BLaER1 (cell line): ENCODE measurements at regions not wholly inside any gene's neighbourhood (a gene's known extent, or its start where the extent isn't known, plus 50 kb on each side); places are given as distances from the start of the nearest gene placed in this dataset.
A peak's percentile ranks its signal among the peaks of the same experiment; 100 is the strongest.

Experiments used
- H3K27ac ChIP-seq: shearing (Covaris generic); formaldehyde crosslinking; 2 replicates; pipeline ENCODE4 v1.8.1; 2022
- H3K27me3 ChIP-seq: shearing (Covaris generic); formaldehyde crosslinking; 2 replicates; pipeline ENCODE4 v1.8.1; 2022
- H3K36me3 ChIP-seq: shearing (Covaris generic); formaldehyde crosslinking; 2 replicates; pipeline ENCODE4 v1.8.1; 2022
- H3K4me1 ChIP-seq: shearing (Covaris generic); formaldehyde crosslinking; 2 replicates; pipeline ENCODE4 v1.8.1; 2022
- H3K4me2 ChIP-seq: shearing (Covaris generic); formaldehyde crosslinking; 2 replicates; pipeline ENCODE4 v1.8.1; 2022
- H3K4me3 ChIP-seq: shearing (Covaris generic); formaldehyde crosslinking; 2 replicates; pipeline ENCODE4 v1.8.1; 2022
- H3K9ac ChIP-seq: shearing (Covaris generic); formaldehyde crosslinking; 2 replicates; pipeline ENCODE4 v1.8.1; 2022
- H3K9me3 ChIP-seq: shearing (Covaris generic); formaldehyde crosslinking; 2 replicates; pipeline ENCODE4 v1.8.1; 2022
- H4K20me1 ChIP-seq: shearing (Covaris generic); formaldehyde crosslinking; 2 replicates; pipeline ENCODE4 v1.8.1; 2022
- Cebpa-rat ChIP-seq: shearing (Covaris generic); IDR thresholded peaks from 2 replicates; pipeline ENCODE4 v1.8.1; 2022

GRCh38 chrX:145524931-145525330 lies 277.6 kb downstream of the SPANXN1 start:
- Histone ChIP-seq H4K20me1 (no peaks in the 10 kb centered on the region), H3K4me3 (no peak overlapping the region), H3K27me3 (peaks cover 64% of the 10 kb centered on the region), H3K36me3 (no peaks in the 10 kb centered on the region), H3K4me1 (no peaks in the 10 kb centered on the region), H3K9me3 (0 out of 2 replicates have a peak, but pooled peaks cover 6% of the 10 kb centered on the region), H3K4me2 (no peak overlapping the region), H3K9ac (no peak overlapping the region), H3K27ac (no peak overlapping the region)
- no peak for TF ChIP-seq Cebpa-rat

DNA sequence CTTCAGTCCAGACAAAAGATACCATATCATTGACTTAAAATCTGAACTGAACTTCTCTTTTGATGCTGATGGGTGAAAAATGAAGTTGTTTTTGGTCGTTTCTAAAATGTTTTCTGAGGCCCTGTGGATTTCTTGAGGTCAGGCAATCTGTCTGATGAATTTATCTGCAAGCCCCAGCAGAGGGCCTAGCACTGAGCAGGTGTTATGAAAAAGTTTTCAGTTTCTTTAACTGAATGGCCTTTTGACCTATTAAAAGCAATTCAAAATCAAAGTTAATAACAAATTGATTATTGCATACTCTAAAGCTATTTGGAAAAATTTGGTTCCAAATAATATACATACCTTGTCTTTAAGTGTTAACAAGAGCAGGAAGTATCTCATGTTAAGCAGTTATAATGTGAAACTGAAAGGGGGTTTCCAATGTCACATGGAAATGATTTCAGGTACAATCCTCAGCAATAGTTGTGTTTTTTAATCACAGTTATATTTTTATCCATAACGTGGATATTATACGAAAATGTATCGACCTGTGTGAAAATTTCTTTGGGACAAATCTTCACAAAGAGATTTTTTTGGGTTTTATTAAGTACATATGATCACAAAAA lies 285.0 kb downstream of the SPANXN1 start:
- H3K4me1 ChIP-seq, result no peaks in the 10 kb centered on the region
- H3K9me3 ChIP-seq, result 0 out of 2 replicates have a peak, but pooled peaks cover 6% of the 10 kb centered on the region
- no peaks in the 10 kb centered on the region for H3K36me3 ChIP-seq
- H3K4me3 ChIP-seq, result no peak overlapping the region
- no peak overlapping the region for H3K9ac ChIP-seq
- TF ChIP-seq Cebpa-rat, result no peak
- H3K27ac ChIP-seq, result no peak overlapping the region
- H4K20me1 ChIP-seq, result no peaks in the 10 kb centered on the region
- peaks cover 69% of the 10 kb centered on the region for H3K27me3 ChIP-seq
- no peak overlapping the region for H3K4me2 ChIP-seq

- no peak overlapping the region for H3K9ac ChIP-seq
- H3K27ac ChIP-seq, result no peak overlapping the region
- H3K36me3 ChIP-seq, result no peaks in the 10 kb centered on the region
- H3K27me3 ChIP-seq, result peaks cover 65% of the 10 kb centered on the region
- H3K4me2 ChIP-seq, result no peak overlapping the region
- no peaks in the 10 kb centered on the region for H4K20me1 ChIP-seq
- H3K9me3 ChIP-seq, result no peaks in the 10 kb centered on the region
- H3K4me1 ChIP-seq, result no peaks in the 10 kb centered on the region
- no peak for TF ChIP-seq Cebpa-rat
- H3K4me3 ChIP-seq, result no peak overlapping the region
Observed at GRCh38 chrX:145533534-145533933, 284.1 kb upstream of the SLITRK2 start.

GRCh38 chrX:145549496-145549895 lies 268.1 kb upstream of the SLITRK2 start:
- Histone ChIP-seq H3K27ac (no peak overlapping the region), H3K9me3 (no peaks in the 10 kb centered on the region), H4K20me1 (no peaks in the 10 kb centered on the region), H3K4me3 (no peak overlapping the region), H3K9ac (no peak overlapping the region), H3K27me3 (peaks cover 50% of the 10 kb centered on the region), H3K4me1 (no peaks in the 10 kb centered on the region), H3K36me3 (no peaks in the 10 kb centered on the region), H3K4me2 (no peak overlapping the region)
- no peak for TF ChIP-seq Cebpa-rat

DNA sequence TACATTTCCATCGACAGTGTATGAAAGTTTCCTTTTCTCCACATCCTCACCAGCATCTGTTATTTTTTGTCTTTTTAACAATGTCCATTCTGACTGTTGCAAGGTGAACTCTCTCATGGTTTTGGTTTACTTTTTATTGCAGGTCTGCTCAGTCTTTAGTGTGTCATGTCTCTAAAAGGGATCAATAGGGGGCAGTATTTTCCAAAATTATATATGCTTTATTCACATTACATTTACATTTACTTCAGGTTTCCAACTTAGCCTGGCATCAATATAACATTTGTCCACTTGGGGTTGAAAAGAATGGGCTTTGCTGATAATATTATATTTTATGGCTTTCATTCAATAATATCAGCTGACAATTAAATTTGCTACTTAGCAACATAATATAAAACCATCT lies 265.0 kb upstream of the SLITRK2 start:
- H3K36me3 ChIP-seq, result no peaks in the 10 kb centered on the region
- no peak overlapping the region for H3K9ac ChIP-seq
- H3K27ac ChIP-seq, result no peak overlapping the region
- H3K4me1 ChIP-seq, result no peaks in the 10 kb centered on the region
- H3K4me3 ChIP-seq, result no peak overlapping the region
- H3K9me3 ChIP-seq, result no peaks in the 10 kb centered on the region
- H3K27me3 ChIP-seq, result peaks cover 66% of the 10 kb centered on the region
- H3K4me2 ChIP-seq, result no peak overlapping the region
- TF ChIP-seq Cebpa-rat, result no peak
- no peaks in the 10 kb centered on the region for H4K20me1 ChIP-seq

- H3K27me3 ChIP-seq, result peaks cover 64% of the 10 kb centered on the region
- H3K4me1 ChIP-seq, result no peaks in the 10 kb centered on the region
- H3K9me3 ChIP-seq, result no peaks in the 10 kb centered on the region
- no peak overlapping the region for H3K4me2 ChIP-seq
- H3K27ac ChIP-seq, result no peak overlapping the region
- no peaks in the 10 kb centered on the region for H4K20me1 ChIP-seq
- H3K9ac ChIP-seq, result no peak overlapping the region
- H3K4me3 ChIP-seq, result no peak overlapping the region
- H3K36me3 ChIP-seq, result no peaks in the 10 kb centered on the region
- TF ChIP-seq Cebpa-rat, result no peak
Observed at GRCh38 chrX:145553702-145554101, 263.9 kb upstream of the SLITRK2 start.

GRCh38 chrX:145563159-145563558 lies 254.5 kb upstream of the SLITRK2 start:
- Histone ChIP-seq H3K9ac (no peak overlapping the region), H3K9me3 (no peaks in the 10 kb centered on the region), H3K4me2 (no peak overlapping the region), H4K20me1 (no peaks in the 10 kb centered on the region), H3K4me1 (no peaks in the 10 kb centered on the region), H3K4me3 (no peak overlapping the region), H3K27ac (no peak overlapping the region), H3K27me3 (peaks cover 81% of the 10 kb centered on the region), H3K36me3 (no peaks in the 10 kb centered on the region)
- TF ChIP-seq Cebpa-rat, result no peak

- Histone ChIP-seq H3K9ac (no peak overlapping the region), H3K27me3 (peaks cover 62% of the 10 kb centered on the region), H4K20me1 (no peaks in the 10 kb centered on the region), H3K27ac (no peak overlapping the region), H3K36me3 (no peaks in the 10 kb centered on the region), H3K4me3 (no peak overlapping the region), H3K4me2 (no peak overlapping the region), H3K9me3 (no peaks in the 10 kb centered on the region), H3K4me1 (no peaks in the 10 kb centered on the region)
- peak; percentile 61; the same call in 1 of the 2 replicates for TF ChIP-seq Cebpa-rat
Observed at GRCh38 chrX:145609951-145610511, 207.6 kb upstream of the SLITRK2 start.

DNA sequence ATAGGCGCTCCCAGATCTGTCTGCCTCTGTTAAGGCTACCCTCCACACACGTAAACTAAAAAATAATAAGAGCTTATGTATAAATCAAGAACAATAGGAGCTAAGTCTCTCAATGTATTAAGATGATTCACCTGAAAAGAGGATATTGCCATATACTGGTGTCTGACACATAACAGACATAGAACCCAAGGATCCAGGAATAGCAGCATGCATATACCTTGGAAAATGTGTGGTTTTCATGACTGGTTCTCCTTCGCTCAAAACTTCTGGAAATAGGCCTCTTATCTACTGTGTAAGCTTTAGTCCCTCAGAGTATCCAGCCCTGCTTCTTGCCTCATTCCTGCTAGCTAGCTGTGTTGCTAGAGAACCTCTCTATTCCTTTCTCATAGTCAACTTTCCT lies 203.7 kb upstream of the SLITRK2 start:
- no peaks in the 10 kb centered on the region for H3K9me3 ChIP-seq
- no peaks in the 10 kb centered on the region for H3K36me3 ChIP-seq
- no peak overlapping the region for H3K4me3 ChIP-seq

GRCh38 chrX:145620666-145621065 lies 197.0 kb upstream of the SLITRK2 start:
- H3K9ac ChIP-seq, result no peak overlapping the region
- H3K27me3 ChIP-seq, result peaks cover 61% of the 10 kb centered on the region
- H3K9me3 ChIP-seq, result no peaks in the 10 kb centered on the region

More for the DNA sequence above, 203.7 kb upstream of the SLITRK2 start:
- Histone ChIP-seq H3K4me1 (no peaks in the 10 kb centered on the region), H3K27ac (no peak overlapping the region), H3K9ac (no peak overlapping the region), H4K20me1 (no peaks in the 10 kb centered on the region), H3K27me3 (peaks cover 80% of the 10 kb centered on the region), H3K4me2 (no peak overlapping the region)
- no peak for TF ChIP-seq Cebpa-rat

More at GRCh38 chrX:145620666-145621065, 197.0 kb upstream of the SLITRK2 start:
- no peaks in the 10 kb centered on the region for H4K20me1 ChIP-seq
- H3K4me3 ChIP-seq, result no peak overlapping the region
- no peaks in the 10 kb centered on the region for H3K36me3 ChIP-seq
- no peaks in the 10 kb centered on the region for H3K4me1 ChIP-seq
- H3K27ac ChIP-seq, result no peak overlapping the region
- no peak overlapping the region for H3K4me2 ChIP-seq
- no peak for TF ChIP-seq Cebpa-rat
